ENCODE measurements at regions not wholly inside any gene's neighbourhood (a gene's known extent, or its start where the extent isn't known, plus 50 kb on each side); places are given as distances from the start of the nearest gene placed in this dataset.

DNA sequence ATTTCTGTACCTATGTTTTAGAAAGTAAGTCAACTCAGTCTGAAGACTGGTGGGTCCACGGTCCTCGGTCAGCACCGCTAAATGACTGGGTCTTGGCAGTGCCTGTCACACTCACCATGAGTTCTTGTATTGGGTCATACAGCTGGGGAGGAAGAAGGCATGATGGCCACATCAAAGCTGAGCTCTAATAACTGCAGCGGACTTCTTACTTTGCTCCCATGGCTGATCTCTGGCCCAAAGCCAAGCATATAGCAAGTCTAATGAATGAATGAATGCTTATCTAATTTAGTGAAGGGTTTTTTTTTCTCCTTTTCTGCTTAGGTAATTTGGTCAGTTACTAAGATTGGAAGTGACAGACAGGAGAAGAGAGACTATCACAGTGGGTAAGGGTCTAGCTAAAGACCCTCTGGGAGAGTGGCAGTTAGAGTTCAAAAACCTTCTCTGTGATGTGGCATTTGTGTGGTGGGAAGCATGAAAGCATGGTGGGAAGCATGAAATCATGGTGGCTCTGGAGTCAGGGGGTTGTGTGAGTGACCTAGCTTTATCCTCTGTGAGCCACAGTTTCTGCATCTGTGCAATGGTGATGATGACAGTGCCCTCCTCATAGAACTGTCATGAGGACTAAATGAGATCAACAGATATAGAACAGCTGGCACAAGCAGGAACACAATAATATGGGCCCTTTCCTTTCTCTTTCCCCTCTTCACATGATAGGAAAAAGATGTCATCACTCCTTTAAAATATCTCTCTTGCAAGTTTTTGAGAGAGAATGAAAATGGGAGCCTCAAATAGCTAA, 78.9 kb upstream of the JAK1 start:
- H3K4me3 ChIP-seq (ENCODE audit: low read length): no peak overlapping the region
- H2AFZ ChIP-seq (ENCODE audit: low read depth, low read length): no peak overlapping the region

DNA sequence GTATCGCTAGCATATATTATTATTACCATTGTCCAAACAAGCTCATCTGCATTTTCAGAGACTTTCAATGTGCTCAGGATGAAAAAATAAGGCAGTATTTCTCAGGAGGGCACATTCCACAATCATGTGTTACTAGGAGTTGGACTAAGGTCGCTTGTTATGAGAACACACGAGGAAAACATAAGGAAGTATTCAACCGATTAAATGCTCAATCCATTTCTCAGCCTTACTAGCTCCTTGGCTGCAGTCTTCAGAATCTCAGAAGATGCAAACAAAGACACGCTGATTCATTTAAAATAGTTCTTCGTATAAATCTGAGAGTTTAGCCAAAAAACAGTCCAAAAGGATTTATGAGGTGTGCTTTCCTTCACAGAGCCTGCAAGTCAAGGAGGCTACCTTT, 82.0 kb upstream of the JAK1 start:
- Histone ChIP-seq H2AFZ (ENCODE audit: low read depth, low read length) (no peak overlapping the region), H3K27me3 (ENCODE audit: insufficient read depth, low read length) (no peaks in the 10 kb centered on the region), H3K36me3 (ENCODE audit: insufficient read depth, low read length) (no peaks in the 10 kb centered on the region), H3K9me3 (ENCODE audit: low read length) (no peaks in the 10 kb centered on the region), H3K4me3 (ENCODE audit: low read length) (no peak overlapping the region), H3K4me1 (ENCODE audit: insufficient read depth, low read length) (no peaks in the 10 kb centered on the region)

More for the DNA sequence above, 78.9 kb upstream of the JAK1 start:
- no peaks in the 10 kb centered on the region for H3K9me3 ChIP-seq (ENCODE audit: low read length)
- no peaks in the 10 kb centered on the region for H3K36me3 ChIP-seq (ENCODE audit: insufficient read depth, low read length)
- H3K4me1 ChIP-seq (ENCODE audit: insufficient read depth, low read length): no peaks in the 10 kb centered on the region
- no peaks in the 10 kb centered on the region for H3K27me3 ChIP-seq (ENCODE audit: insufficient read depth, low read length)

DNA sequence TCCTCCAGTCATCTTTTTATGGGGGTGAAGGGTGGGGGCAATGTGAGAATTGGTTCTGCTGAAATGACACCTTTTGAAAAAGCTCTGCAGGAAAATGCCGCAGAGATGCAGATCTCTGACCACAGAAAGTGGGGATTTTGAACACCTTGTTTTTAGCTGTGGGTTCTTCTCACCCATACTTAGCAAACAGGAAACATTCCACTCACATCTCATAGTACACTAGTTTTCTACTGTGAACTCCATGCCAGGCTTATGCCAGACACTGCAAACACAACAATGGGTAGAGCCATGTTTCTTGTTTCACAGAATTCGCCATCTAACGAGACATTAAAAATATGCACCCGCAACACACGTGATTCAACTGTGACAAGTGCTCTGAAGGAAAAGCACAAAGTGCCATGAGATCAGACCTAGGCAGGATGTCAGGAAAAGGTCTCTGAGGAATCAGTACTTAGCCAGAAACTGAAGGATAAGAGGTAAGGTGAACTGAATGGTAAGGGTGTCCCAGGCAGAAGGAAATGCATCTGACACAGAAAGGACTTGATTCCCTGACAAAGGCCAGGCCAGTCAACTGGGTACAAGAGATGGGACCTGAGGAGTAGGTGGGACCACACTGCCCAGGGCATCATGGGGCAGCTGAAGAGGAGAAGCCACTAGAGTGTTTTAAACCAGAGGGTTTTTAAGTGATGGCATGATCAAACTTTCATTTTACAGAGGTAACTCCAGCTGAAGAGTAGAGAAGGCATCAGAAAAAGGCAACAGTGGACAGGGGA, 83.8 kb upstream of the JAK1 start:
- H3K9me3 ChIP-seq (ENCODE audit: low read length): no peaks in the 10 kb centered on the region
- H3K36me3 ChIP-seq (ENCODE audit: insufficient read depth, low read length): peaks cover 2% of the 10 kb centered on the region
- H2AFZ ChIP-seq (ENCODE audit: low read depth, low read length): no peak overlapping the region
- no peak overlapping the region for H3K4me3 ChIP-seq (ENCODE audit: low read length)
- no peaks in the 10 kb centered on the region for H3K4me1 ChIP-seq (ENCODE audit: insufficient read depth, low read length)
- H3K27me3 ChIP-seq (ENCODE audit: insufficient read depth, low read length): no peaks in the 10 kb centered on the region

DNA sequence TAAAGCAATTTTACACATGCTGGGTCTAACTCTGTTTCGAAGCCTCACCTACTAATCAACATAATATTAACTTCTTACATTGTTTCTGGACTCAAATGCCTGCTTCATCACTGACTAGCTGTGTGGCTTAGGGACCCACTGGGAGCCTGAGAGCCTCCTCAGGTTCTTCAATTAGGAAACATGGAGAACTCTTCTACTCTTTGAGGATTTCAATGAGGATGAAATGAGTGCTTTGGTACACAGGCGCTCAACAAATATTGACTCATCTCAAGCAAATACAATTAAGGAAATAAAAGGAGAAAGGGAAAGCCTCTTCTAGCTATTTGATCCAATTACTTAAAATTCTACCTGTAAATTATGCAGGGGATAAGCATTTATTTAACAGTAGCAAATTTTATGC, 84.4 kb upstream of the JAK1 start:
- H2AFZ ChIP-seq (ENCODE audit: low read depth, low read length): no peak overlapping the region
- no peak overlapping the region for H3K4me3 ChIP-seq (ENCODE audit: low read length)
- no peaks in the 10 kb centered on the region for H3K4me1 ChIP-seq (ENCODE audit: insufficient read depth, low read length)
- H3K27me3 ChIP-seq (ENCODE audit: insufficient read depth, low read length): no peaks in the 10 kb centered on the region
- H3K36me3 ChIP-seq (ENCODE audit: insufficient read depth, low read length): peaks cover 6% of the 10 kb centered on the region
- no peaks in the 10 kb centered on the region for H3K9me3 ChIP-seq (ENCODE audit: low read length)

DNA sequence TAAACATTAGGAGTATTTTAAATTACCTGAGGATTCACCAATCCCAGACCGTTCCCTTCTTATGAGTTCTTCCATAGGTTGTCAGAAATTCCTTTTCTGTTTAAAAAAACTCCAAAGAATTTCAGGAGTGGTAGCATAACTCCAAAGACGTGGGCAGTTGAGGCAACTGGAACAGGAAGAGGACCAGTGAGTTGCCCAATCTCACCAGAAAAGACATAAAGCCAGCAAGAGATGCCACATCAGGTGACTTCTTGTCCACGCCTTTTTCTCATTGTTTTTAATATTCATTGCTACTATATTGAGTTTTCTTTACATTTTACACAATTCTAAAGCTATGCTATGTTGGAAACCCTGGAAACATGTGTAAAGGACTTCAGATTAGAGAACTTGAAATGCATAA, 88.1 kb upstream of the JAK1 start:
- H2AFZ ChIP-seq (ENCODE audit: low read depth, low read length): no peak overlapping the region
- H3K4me1 ChIP-seq (ENCODE audit: insufficient read depth, low read length): no peaks in the 10 kb centered on the region
- H3K27me3 ChIP-seq (ENCODE audit: insufficient read depth, low read length): no peaks in the 10 kb centered on the region
- peaks cover 22% of the 10 kb centered on the region for H3K36me3 ChIP-seq (ENCODE audit: insufficient read depth, low read length)
- no peaks in the 10 kb centered on the region for H3K9me3 ChIP-seq (ENCODE audit: low read length)
- H3K4me3 ChIP-seq (ENCODE audit: low read length): no peak overlapping the region

DNA sequence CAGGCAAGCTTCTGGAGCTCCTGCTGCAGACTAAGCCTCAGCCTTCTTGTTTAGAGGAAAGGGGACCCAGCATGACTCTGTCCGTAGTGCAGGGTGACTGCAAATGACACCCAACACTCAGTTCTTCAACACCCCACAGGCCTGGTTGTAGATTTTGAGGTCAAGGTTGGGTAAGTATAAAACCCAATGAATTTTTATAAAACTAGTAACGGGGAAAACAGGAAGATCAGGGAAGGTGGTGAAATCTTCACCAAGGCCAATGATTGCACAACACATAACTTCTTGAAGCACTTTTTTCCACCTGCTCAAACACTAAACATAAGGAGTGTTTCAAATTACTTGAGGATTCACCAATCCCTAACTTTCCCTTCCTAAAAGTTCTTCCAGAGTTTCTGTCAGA, 89.4 kb upstream of the JAK1 start:
- Histone ChIP-seq H3K4me3 (ENCODE audit: low read length) (no peak overlapping the region), H3K9me3 (ENCODE audit: low read length) (no peaks in the 10 kb centered on the region), H3K27me3 (ENCODE audit: insufficient read depth, low read length) (no peaks in the 10 kb centered on the region), H3K36me3 (ENCODE audit: insufficient read depth, low read length) (peaks cover 22% of the 10 kb centered on the region), H3K4me1 (ENCODE audit: insufficient read depth, low read length) (no peaks in the 10 kb centered on the region), H2AFZ (ENCODE audit: low read depth, low read length) (no peak overlapping the region)

DNA sequence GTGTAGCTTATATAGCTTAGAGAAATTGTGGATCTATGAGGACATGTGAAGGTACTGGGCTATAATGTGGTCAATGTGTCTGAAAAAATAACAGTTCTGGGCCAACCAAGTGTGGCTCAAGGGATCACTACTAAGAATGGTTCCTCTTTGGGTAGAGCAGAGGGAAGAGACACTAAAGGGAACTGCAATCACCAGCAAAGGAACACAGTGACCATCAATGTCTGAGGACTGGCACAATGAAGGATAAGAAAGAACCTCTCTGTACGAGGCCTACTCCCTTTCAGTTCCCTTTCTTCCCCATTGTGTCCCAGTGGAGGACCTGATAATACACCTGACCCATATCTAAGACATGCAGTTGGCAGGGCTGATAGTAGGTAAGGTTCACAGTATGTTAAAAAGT, 89.9 kb upstream of the JAK1 start:
- Histone ChIP-seq H3K27me3 (ENCODE audit: insufficient read depth, low read length) (no peaks in the 10 kb centered on the region), H3K4me3 (ENCODE audit: low read length) (no peak overlapping the region), H2AFZ (ENCODE audit: low read depth, low read length) (no peak overlapping the region), H3K9me3 (ENCODE audit: low read length) (no peaks in the 10 kb centered on the region), H3K4me1 (ENCODE audit: insufficient read depth, low read length) (no peaks in the 10 kb centered on the region), H3K36me3 (ENCODE audit: insufficient read depth, low read length) (peaks cover 22% of the 10 kb centered on the region)

DNA sequence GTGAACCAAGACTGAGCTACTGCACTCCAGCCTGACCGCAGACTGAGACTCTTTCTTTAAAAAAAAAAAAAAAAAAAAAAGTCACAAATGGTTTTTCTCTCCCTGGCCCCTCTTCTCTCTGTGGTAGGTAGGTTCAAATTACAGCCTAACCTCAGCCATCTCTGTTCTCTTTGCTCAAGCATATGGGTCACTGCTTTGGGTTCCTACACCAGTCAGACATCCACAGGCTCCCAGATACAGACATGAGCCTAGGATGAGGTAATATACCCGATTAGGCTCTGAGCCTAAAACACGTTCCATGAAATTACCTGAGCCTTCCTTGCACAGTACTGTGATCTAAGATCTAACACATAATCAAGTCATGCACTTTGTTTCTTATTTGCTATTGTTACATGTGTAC, 90.5 kb upstream of the JAK1 start:
- Histone ChIP-seq H3K9me3 (ENCODE audit: low read length) (no peaks in the 10 kb centered on the region), H3K4me1 (ENCODE audit: insufficient read depth, low read length) (no peaks in the 10 kb centered on the region), H3K4me3 (ENCODE audit: low read length) (no peak overlapping the region), H3K27me3 (ENCODE audit: insufficient read depth, low read length) (no peaks in the 10 kb centered on the region), H3K36me3 (ENCODE audit: insufficient read depth, low read length) (peaks cover 22% of the 10 kb centered on the region), H2AFZ (ENCODE audit: low read depth, low read length) (no peak overlapping the region)

DNA sequence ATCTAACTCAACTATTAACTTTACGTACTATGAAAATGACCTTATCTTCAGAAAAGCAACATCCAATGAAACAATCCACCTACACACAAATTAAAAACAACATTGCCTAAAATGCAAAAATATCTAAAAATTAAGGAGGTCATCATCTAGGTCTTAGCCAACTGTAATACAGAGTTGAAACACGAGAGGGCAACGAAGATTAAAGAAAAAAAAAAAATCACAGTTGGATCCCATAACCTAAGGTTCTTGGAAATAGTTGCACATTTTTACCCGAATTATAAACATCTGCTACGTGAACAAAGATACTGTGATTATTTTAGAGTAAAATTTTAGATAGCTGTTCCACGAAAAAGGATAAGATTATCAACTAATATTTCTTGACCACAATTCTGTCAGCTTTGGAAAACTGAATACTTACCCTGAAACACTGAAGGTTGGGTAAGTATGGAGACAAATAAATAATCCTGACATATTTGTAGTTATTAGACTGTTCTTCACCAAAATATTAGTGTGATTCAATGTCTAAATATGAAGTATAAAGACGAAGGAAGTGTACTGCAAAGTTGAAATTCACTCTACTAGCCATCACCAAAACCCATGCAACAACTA, 88.0 kb upstream of the AK4 start:
- Histone ChIP-seq H3K36me3 (ENCODE audit: insufficient read depth, low read length) (peaks cover 21% of the 10 kb centered on the region), H3K9me3 (ENCODE audit: low read length) (no peaks in the 10 kb centered on the region), H3K27me3 (ENCODE audit: insufficient read depth, low read length) (no peaks in the 10 kb centered on the region), H2AFZ (ENCODE audit: low read depth, low read length) (no peak overlapping the region), H3K4me3 (ENCODE audit: low read length) (no peak overlapping the region), H3K4me1 (ENCODE audit: insufficient read depth, low read length) (peaks cover under 1% of the 10 kb centered on the region)

DNA sequence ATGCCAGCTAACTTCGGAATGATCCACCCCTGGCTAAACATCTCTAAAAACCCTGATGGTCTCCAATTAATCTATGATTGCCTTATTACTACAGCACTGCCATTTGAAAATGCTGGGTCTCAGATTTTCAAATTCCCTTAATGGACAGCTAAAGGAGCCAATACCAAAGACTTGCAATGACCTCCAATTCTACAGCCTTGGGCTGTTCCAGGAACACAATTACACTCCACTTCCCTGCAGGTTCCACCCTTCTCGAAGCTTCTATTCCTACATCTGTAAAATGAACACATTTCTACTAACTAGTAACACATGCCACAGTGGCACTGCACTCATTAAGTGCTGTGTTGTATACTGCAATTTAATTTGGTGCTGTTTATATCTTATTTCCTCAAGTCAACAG, 85.7 kb upstream of the AK4 start:
- Histone ChIP-seq H3K4me1 (ENCODE audit: insufficient read depth, low read length) (peaks cover 12% of the 10 kb centered on the region), H3K36me3 (ENCODE audit: insufficient read depth, low read length) (peaks cover 10% of the 10 kb centered on the region), H2AFZ (ENCODE audit: low read depth, low read length) (no peak overlapping the region)

DNA sequence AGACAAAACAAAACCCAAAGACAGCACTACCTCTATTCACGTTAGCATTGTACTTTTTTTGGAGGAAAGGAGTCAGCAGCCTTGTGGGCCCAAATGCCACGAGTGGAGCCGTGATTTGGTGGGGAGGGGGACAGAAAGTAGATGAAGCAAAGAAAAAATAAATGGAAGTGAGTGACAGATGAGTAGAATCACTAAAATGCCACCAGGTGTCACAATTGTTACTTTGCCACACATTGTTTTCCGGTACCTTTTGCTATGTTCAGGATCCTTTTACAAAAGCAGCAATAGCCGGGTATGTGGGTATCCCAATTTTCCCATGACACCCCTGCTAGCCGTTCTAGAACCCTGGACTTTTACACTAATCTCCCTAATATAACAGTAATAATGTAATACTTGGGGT, 85.0 kb upstream of the AK4 start:
- Histone ChIP-seq H3K4me3 (ENCODE audit: low read length) (no peak overlapping the region), H3K27me3 (ENCODE audit: insufficient read depth, low read length) (no peaks in the 10 kb centered on the region), H3K36me3 (ENCODE audit: insufficient read depth, low read length) (peaks cover 4% of the 10 kb centered on the region), H3K4me1 (ENCODE audit: insufficient read depth, low read length) (peaks cover 12% of the 10 kb centered on the region), H2AFZ (ENCODE audit: low read depth, low read length) (no peak overlapping the region), H3K9me3 (ENCODE audit: low read length) (no peaks in the 10 kb centered on the region)

More for the DNA sequence above, 85.7 kb upstream of the AK4 start:
- Histone ChIP-seq H3K27me3 (ENCODE audit: insufficient read depth, low read length) (no peaks in the 10 kb centered on the region), H3K9me3 (ENCODE audit: low read length) (no peaks in the 10 kb centered on the region), H3K4me3 (ENCODE audit: low read length) (no peak overlapping the region)

DNA sequence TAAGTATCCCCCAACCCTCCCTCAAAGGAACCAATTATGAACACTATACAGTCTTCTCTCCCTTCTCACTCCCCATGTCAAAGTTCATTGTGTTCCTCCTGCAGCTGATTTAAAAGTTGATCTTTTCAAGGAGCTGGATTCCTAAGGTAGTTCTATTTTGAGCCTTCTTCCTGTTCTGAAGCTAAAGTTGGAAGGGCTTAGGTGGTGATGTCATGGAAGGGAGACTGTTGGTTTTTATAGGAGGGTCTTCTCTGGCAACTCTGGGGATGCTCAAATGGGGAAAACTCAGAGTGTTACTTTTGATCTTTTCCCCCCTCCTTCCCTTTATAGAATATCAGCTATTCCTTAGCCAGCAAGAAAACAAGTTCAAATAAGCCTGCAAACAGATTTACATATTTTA, 83.0 kb upstream of the AK4 start:
- no peak overlapping the region for H2AFZ ChIP-seq (ENCODE audit: low read depth, low read length)
- H3K4me1 ChIP-seq (ENCODE audit: insufficient read depth, low read length): peaks cover 18% of the 10 kb centered on the region
- no peaks in the 10 kb centered on the region for H3K27me3 ChIP-seq (ENCODE audit: insufficient read depth, low read length)
- no peaks in the 10 kb centered on the region for H3K36me3 ChIP-seq (ENCODE audit: insufficient read depth, low read length)
- H3K4me3 ChIP-seq (ENCODE audit: low read length): peak overlapping the region; percentile 5
- no peaks in the 10 kb centered on the region for H3K9me3 ChIP-seq (ENCODE audit: low read length)

Measured in neuron (in vitro differentiated cells).